Kidney epithelial cell (primary cell): ENCODE measurements at regions not wholly inside any gene's neighbourhood (a gene's known extent, or its start where the extent isn't known, plus 50 kb on each side); places are given as distances from the start of the nearest gene placed in this dataset.

Experiments
- DNase-seq: peaks from one replicate; pipeline ENCODE4 v3.0.0-alpha.2; 2010; ENCODE audit warnings: low read depth
- H3K27me3 ChIP-seq: 2 replicates; pipeline ENCODE4 v1.6.0; 2011; ENCODE audit warnings: low read length; ENCODE audit not compliant: control insufficient read depth, insufficient read depth
- H3K36me3 ChIP-seq: 2 replicates; pipeline ENCODE4 v1.5.1; 2011; ENCODE audit warnings: low read length; ENCODE audit not compliant: control insufficient read depth, insufficient read depth
- H3K4me3 ChIP-seq: 2 replicates; pipeline ENCODE4 v1.5.1; 2011; ENCODE audit warnings: low read depth, mild to moderate bottlenecking, control low read depth, low read length
- CTCF ChIP-seq: IDR thresholded peaks from 2 replicates; pipeline ENCODE4 v1.5.1; 2011; ENCODE audit warnings: mild to moderate bottlenecking, moderate library complexity, low read length, control low read depth, inconsistent platforms; ENCODE audit not compliant: insufficient read depth, poor library complexity, severe bottlenecking

- Histone ChIP-seq H3K36me3 (no peaks in the 10 kb centered on the region), H3K4me3 (no peak overlapping the region), H3K27me3 (no peaks in the 10 kb centered on the region)
- no peak for DNase-seq
- TF ChIP-seq CTCF: no peak
These were observed 139.5 kb upstream of the CDH4 start for GRCh38 chr20:61112515-61112914.

GRCh38 chr20:61113731-61114130 lies 138.3 kb upstream of the CDH4 start:
- no peak overlapping the region for H3K4me3 ChIP-seq
- no peak for TF ChIP-seq CTCF
- no peaks in the 10 kb centered on the region for H3K27me3 ChIP-seq
- H3K36me3 ChIP-seq: no peaks in the 10 kb centered on the region
- no peak for DNase-seq

- Histone ChIP-seq H3K36me3 (no peaks in the 10 kb centered on the region), H3K27me3 (no peaks in the 10 kb centered on the region), H3K4me3 (no peak overlapping the region)
- no peak for DNase-seq
- no peak for TF ChIP-seq CTCF
These were observed 137.4 kb upstream of the CDH4 start for GRCh38 chr20:61114493-61115175.

- TF ChIP-seq CTCF: no peak
- no peak overlapping the region for H3K4me3 ChIP-seq
- H3K36me3 ChIP-seq: no peaks in the 10 kb centered on the region
- DNase-seq: no peak
- H3K27me3 ChIP-seq: no peaks in the 10 kb centered on the region
These were observed 136.5 kb upstream of the CDH4 start for GRCh38 chr20:61115364-61116065.

- no peaks in the 10 kb centered on the region for H3K36me3 ChIP-seq
- peak; percentile 91 for DNase-seq
- H3K4me3 ChIP-seq: no peak overlapping the region
- H3K27me3 ChIP-seq: no peaks in the 10 kb centered on the region
- TF ChIP-seq CTCF: no peak
These were observed 134.3 kb upstream of the CDH4 start for GRCh38 chr20:61117725-61118124.
